SK-N-SH treated with all-trans-retinoic acid at 6 μM for 48 hours (cell line): ENCODE measurements at regions not wholly inside any gene's neighbourhood (a gene's known extent, or its start where the extent isn't known, plus 50 kb on each side); places are given as distances from the start of the nearest gene placed in this dataset.

Experiments used
- ATAC-seq: fragments of 200-7000 bp; cut with Tn5 transposase; 3 replicates; pipeline ENCODE4 v1.9.1; 2020; ENCODE audit warnings: mild to moderate bottlenecking, moderate library complexity
- ARNTL ChIP-seq: fragments of 450-650 bp; formaldehyde crosslinking; IDR thresholded peaks from 2 replicates; pipeline ENCODE4 v1.5.0; 2020; ENCODE audit warnings: low read depth, mild to moderate bottlenecking, moderate library complexity, borderline replicate concordance
- CSDC2 ChIP-seq: fragments of 250-450 bp; sonication (Bioruptor Pico); IDR thresholded peaks from 2 replicates; pipeline ENCODE4 v1.5.0; 2020; ENCODE audit warnings: mild to moderate bottlenecking, moderate library complexity
- CSRNP3 ChIP-seq: fragments of 250-450 bp; sonication (Bioruptor Pico); IDR thresholded peaks from 2 replicates; pipeline ENCODE4 v1.5.1; 2021; ENCODE audit warnings: mild to moderate bottlenecking, moderate library complexity
- ESRRG ChIP-seq: fragments of 250-450 bp; sonication (Bioruptor Pico); IDR thresholded peaks from 2 replicates; pipeline ENCODE4 v1.6.1; 2021; ENCODE audit warnings: mild to moderate bottlenecking
- GLIS3 ChIP-seq: fragments of 250-450 bp; sonication (Bioruptor Pico); IDR thresholded peaks from 2 replicates; pipeline ENCODE4 v1.5.0; 2020; ENCODE audit warnings: mild to moderate bottlenecking, moderate library complexity
- ISL1 ChIP-seq: fragments of 250-450 bp; sonication (Bioruptor Pico); IDR thresholded peaks from 2 replicates; pipeline ENCODE4 v2.1.2; 2022; ENCODE audit warnings: mild to moderate bottlenecking, moderate library complexity
- PATZ1 ChIP-seq: fragments of 250-450 bp; sonication (Bioruptor Pico); IDR thresholded peaks from 2 replicates; pipeline ENCODE4 v1.8.0; 2020; ENCODE audit warnings: mild to moderate bottlenecking, moderate library complexity, borderline replicate concordance
- PPARA ChIP-seq: fragments of 250-450 bp; sonication (Bioruptor Pico); IDR thresholded peaks from 2 replicates; pipeline ENCODE4 v1.5.0; 2020; ENCODE audit warnings: mild to moderate bottlenecking, borderline replicate concordance
- RARB ChIP-seq: fragments of 250-450 bp; sonication (Bioruptor Pico); IDR thresholded peaks from 2 replicates; pipeline ENCODE4 v1.8.0; 2021; ENCODE audit warnings: mild to moderate bottlenecking, moderate library complexity
- SNAI2 ChIP-seq: fragments of 250-450 bp; sonication (Bioruptor Pico); IDR thresholded peaks from 2 replicates; pipeline ENCODE4 v1.5.0; 2020; ENCODE audit warnings: mild to moderate bottlenecking, moderate library complexity
- TCF4 ChIP-seq: fragments of 250-450 bp; sonication (Bioruptor Pico); IDR thresholded peaks from 2 replicates; pipeline ENCODE4 v1.8.0; 2021; ENCODE audit warnings: mild to moderate bottlenecking, moderate library complexity, borderline replicate concordance
- TOX ChIP-seq: fragments of 250-450 bp; sonication (Bioruptor Pico); IDR thresholded peaks from 2 replicates; pipeline ENCODE4 v1.8.0; 2021; ENCODE audit warnings: mild to moderate bottlenecking, moderate library complexity, borderline replicate concordance
- TSHZ2 ChIP-seq: fragments of 250-450 bp; sonication (Bioruptor Pico); IDR thresholded peaks from 2 replicates; pipeline ENCODE4 v1.5.0; 2020; ENCODE audit warnings: mild to moderate bottlenecking, moderate library complexity
- ZC3H10 ChIP-seq: fragments of 250-450 bp; sonication (Bioruptor Pico); IDR thresholded peaks from 2 replicates; pipeline ENCODE4 v1.5.1; 2021; ENCODE audit warnings: mild to moderate bottlenecking, moderate library complexity
- ZFP3 ChIP-seq: fragments of 250-450 bp; sonication (Bioruptor Pico); IDR thresholded peaks from 2 replicates; pipeline ENCODE4 v1.5.0; 2020; ENCODE audit warnings: mild to moderate bottlenecking, moderate library complexity
- ZFP30 ChIP-seq: fragments of 450-650 bp; formaldehyde crosslinking; IDR thresholded peaks from 2 replicates; pipeline ENCODE4 v1.5.0; 2022; ENCODE audit warnings: mild to moderate bottlenecking, moderate library complexity
- ZNF565 ChIP-seq: fragments of 450-650 bp; formaldehyde crosslinking; conservative IDR thresholded peaks from 2 replicates; pipeline ENCODE4 v1.5.0; 2020; ENCODE audit warnings: low read depth, mild to moderate bottlenecking, moderate library complexity
- ZNF70 ChIP-seq: fragments of 450-650 bp; formaldehyde crosslinking; IDR thresholded peaks from 2 replicates; pipeline ENCODE4 v1.5.0; 2020; ENCODE audit warnings: mild to moderate bottlenecking, moderate library complexity
- TF ChIP-seq, protein P1 (sequence below): fragments of 250-450 bp; sonication (Bioruptor Pico); IDR thresholded peaks from 2 replicates; pipeline ENCODE4 v1.5.1; 2020; ENCODE audit warnings: low read depth, mild to moderate bottlenecking, moderate library complexity
- TF ChIP-seq, protein P2 (sequence below): fragments of 250-450 bp; sonication (Bioruptor Pico); IDR thresholded peaks from 2 replicates; pipeline ENCODE4 v1.8.0; 2021; ENCODE audit warnings: low read depth, mild to moderate bottlenecking, moderate library complexity, borderline replicate concordance

DNA sequence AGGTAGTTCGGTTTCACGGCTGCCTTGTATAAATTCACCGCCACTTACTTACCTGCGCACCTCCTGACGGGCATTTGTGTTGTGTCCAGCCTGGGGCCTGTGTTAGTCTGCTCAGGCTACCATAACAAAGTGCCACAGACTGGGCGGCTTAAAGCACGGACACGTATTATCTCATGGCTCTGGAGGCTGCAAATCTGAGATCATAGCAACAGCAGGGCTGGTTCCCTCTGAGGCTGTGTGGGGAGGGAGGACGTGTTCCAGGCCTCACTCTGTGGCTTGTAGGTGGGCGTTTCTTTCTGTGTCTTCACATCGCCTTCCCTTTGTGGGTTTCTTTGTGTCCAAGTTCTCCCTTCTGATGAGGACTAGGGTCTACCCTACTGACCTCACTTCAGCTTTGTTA is 93.5 kb upstream of the FZD10 start:
- ATAC-seq, result no peak
- TF ChIP-seq ZNF565 (CRISPR knock-in tag) (no peak), PPARA (CRISPR knock-in tag) (no peak), ZC3H10 (CRISPR knock-in tag) (no peak), RARB (no peak)
- TF ChIP-seq, protein P1, sequence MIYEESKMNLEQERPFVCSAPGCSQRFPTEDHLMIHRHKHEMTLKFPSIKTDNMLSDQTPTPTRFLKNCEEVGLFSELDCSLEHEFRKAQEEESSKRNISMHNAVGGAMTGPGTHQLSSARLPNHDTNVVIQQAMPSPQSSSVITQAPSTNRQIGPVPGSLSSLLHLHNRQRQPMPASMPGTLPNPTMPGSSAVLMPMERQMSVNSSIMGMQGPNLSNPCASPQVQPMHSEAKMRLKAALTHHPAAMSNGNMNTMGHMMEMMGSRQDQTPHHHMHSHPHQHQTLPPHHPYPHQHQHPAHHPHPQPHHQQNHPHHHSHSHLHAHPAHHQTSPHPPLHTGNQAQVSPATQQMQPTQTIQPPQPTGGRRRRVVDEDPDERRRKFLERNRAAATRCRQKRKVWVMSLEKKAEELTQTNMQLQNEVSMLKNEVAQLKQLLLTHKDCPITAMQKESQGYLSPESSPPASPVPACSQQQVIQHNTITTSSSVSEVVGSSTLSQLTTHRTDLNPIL (CRISPR knock-in tag), result no peak

DNA sequence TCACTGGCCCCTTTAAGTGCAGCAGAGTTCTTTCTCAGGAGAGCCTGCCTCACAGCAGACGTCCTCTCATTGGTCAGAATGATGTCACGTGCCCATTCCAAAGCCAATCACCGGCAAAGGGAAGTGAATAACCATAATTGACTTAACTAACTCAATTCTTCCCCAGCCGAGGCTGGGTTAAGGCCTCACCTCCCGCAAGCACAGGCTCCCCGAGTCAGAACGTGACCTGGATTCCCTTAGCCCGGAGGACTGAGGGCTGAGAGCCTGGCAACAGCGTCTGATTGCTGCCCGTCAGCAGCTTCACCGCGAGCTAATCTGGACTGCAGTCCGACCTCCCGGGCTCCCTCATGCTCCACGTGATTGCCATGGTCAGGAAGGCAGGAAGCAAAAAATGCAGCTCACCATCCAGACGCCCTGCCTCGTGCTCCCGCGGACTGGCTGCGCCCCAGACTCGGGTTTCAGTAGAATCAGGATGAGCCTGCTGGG is 92.1 kb upstream of the FZD10 start:
- no peak for ATAC-seq
- TF ChIP-seq PPARA (CRISPR knock-in tag), result no peak
- no peak for TF ChIP-seq RARB
- no peak for TF ChIP-seq ARNTL (CRISPR knock-in tag)
- TF ChIP-seq ZFP30 (CRISPR knock-in tag), result no peak
- TF ChIP-seq TOX (CRISPR knock-in tag), result no peak
- TF ChIP-seq CSDC2 (CRISPR knock-in tag), result no peak

DNA sequence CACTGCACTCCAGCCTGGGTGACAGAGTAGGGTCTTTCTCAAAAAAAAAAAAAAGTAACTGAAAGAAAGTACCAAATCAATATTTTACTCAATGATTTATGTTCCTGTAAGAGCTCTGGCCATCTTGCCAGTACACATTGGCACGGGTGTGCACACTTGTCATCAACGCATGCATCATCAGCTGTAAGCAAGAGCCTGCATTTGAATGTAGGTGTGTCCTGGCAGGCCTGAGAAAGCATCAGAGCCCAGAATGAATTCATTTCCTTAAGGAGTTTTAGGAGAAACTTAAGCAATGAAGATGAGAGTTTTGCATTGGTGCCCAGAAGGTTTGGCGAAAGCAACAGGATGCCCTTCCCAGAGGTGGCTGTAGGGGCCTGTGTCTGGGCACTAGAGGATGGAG is 88.5 kb upstream of the FZD10 start:
- ATAC-seq, result no peak
- TF ChIP-seq ZNF565 (CRISPR knock-in tag), result no peak
- no peak for TF ChIP-seq ESRRG (CRISPR knock-in tag)
- no peak for TF ChIP-seq GLIS3 (CRISPR knock-in tag)
- TF ChIP-seq ZNF70 (CRISPR knock-in tag), result no peak
- TF ChIP-seq RARB, result no peak
- no peak for TF ChIP-seq SNAI2
- no peak for TF ChIP-seq ISL1 (CRISPR knock-in tag)
- TF ChIP-seq PATZ1 (CRISPR knock-in tag), result no peak
- no peak for TF ChIP-seq ZFP30 (CRISPR knock-in tag)
- TF ChIP-seq TCF4 (CRISPR knock-in tag), result no peak
- no peak for TF ChIP-seq CSRNP3 (CRISPR knock-in tag)
- TF ChIP-seq ZC3H10 (CRISPR knock-in tag), result no peak
- TF ChIP-seq TSHZ2, result no peak
- TF ChIP-seq, protein P1 (CRISPR knock-in tag), result no peak
- TF ChIP-seq PPARA (CRISPR knock-in tag), result no peak
- TF ChIP-seq, protein P2, sequence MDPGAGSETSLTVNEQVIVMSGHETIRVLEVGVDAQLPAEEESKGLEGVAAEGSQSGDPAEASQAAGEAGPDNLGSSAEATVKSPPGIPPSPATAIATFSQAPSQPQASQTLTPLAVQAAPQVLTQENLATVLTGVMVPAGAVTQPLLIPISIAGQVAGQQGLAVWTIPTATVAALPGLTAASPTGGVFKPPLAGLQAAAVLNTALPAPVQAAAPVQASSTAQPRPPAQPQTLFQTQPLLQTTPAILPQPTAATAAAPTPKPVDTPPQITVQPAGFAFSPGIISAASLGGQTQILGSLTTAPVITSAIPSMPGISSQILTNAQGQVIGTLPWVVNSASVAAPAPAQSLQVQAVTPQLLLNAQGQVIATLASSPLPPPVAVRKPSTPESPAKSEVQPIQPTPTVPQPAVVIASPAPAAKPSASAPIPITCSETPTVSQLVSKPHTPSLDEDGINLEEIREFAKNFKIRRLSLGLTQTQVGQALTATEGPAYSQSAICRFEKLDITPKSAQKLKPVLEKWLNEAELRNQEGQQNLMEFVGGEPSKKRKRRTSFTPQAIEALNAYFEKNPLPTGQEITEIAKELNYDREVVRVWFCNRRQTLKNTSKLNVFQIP, result no peak
- no peak for TF ChIP-seq ZFP3
